HCT116 (cell line): ENCODE measurements at regions not wholly inside any gene's neighbourhood (a gene's known extent, or its start where the extent isn't known, plus 50 kb on each side); places are given as distances from the start of the nearest gene placed in this dataset.

ENCODE experiments used
- ATAC-seq: fragments of 200-7000 bp; cut with Tn5 transposase; 2 replicates; pipeline ENCODE4 v1.9.1; 2020; ENCODE audit warnings: mild to moderate bottlenecking, moderate library complexity
- BruUV-seq: library from RNA; stranded (reverse); fragments of 400-500 nt; replicated peaks from 2 replicates; lab custom pipeline; 2021; lab: Mats Ljungman, UMichigan
- CTCF ChIA-PET: fragments of 300-600 bp; sonication (Branson Sonifier 250); formaldehyde crosslinking; loops from one replicate; lab custom pipeline; 2021; ENCODE audit warnings: antibody characterized with exemption; lab: Charles Lee
- POLR2A ChIA-PET: fragments of 300-600, 350-600 bp; sonication (Branson Sonifier 250); formaldehyde crosslinking; loops from one replicate; lab custom pipeline; 2021; ENCODE audit warnings: antibody characterized with exemption; lab: Charles Lee
- RAD21 ChIA-PET, 2 experiments: fragments of 300-600 bp; sonication (Branson Sonifier 250); formaldehyde crosslinking; loops; one replicate each; lab custom pipeline; 2023; ENCODE audit warnings: low total read pairs in 2 of 2; ENCODE audit not compliant: uncharacterized antibody in 2 of 2, unreplicated experiment in 2 of 2, low non-redundant PET in 1 of 2; lab: Charles Lee
- DNase-seq: peaks from one replicate; pipeline ENCODE4 v3.0.0-alpha.2; 2010; ENCODE audit warnings: low read depth, low spot score
- H2AFZ ChIP-seq: fragments of 200-600 bp; shearing (Covaris generic), sonication (generic); 2 replicates; pipeline ENCODE4 v1.6.1; 2017; ENCODE audit warnings: low read depth, mixed run types, mixed read lengths, antibody characterized with exemption, low read length; ENCODE audit not compliant: poor library complexity, severe bottlenecking
- H3K27ac ChIP-seq: 2 replicates; pipeline ENCODE4 v1.5.1; 2012; ENCODE audit warnings: low read depth, low read length
- H3K27me3 ChIP-seq: fragments of 200-600 bp; sonication (generic); 2 replicates; pipeline ENCODE4 v1.6.1; 2016; ENCODE audit warnings: mixed run types, low read length, mixed read lengths; ENCODE audit not compliant: insufficient read depth
- H3K36me3 ChIP-seq, 2 experiments: fragments of 200-500 bp in 1 of 2; fragments of 200-600 bp in 1 of 2; sonication (Bioruptor generic) in 1 of 2; sonication (generic) in 1 of 2; 2 replicates each; pipeline versions ENCODE4 v1.5.1 to v1.6.1; 2014 to 2016; ENCODE audit warnings: low read length in 2 of 2, inconsistent platforms in 1 of 2, mixed read lengths in 1 of 2, mixed run types in 1 of 2; ENCODE audit not compliant: insufficient read depth in 2 of 2, control insufficient read depth in 1 of 2
- H3K4me1 ChIP-seq, 2 experiments: fragments of 200-600 bp in 1 of 2; sonication (generic) in 1 of 2; 2 replicates each; pipeline versions ENCODE4 v1.5.1 to v1.6.1; 2012 to 2017; ENCODE audit warnings: low read length in 2 of 2, inconsistent platforms in 1 of 2, mild to moderate bottlenecking in 1 of 2, mixed read lengths in 1 of 2, mixed run types in 1 of 2, moderate library complexity in 1 of 2; ENCODE audit not compliant: insufficient read depth in 2 of 2, control insufficient read depth in 1 of 2
- H3K4me2 ChIP-seq: fragments of 200-600 bp; sonication (generic); 2 replicates; pipeline ENCODE4 v1.6.1; 2017; ENCODE audit warnings: mixed run types, low read length, mixed read lengths
- H3K4me3 ChIP-seq, 2 experiments: fragments of 200-600 bp in 1 of 2; sonication (generic) in 1 of 2; replicated peaks in 1 of 2; 2 replicates each; pipeline ENCODE4 v1.5.1; 2011 to 2016; ENCODE audit warnings: low read length in 2 of 2, control low read depth in 1 of 2, low read depth in 1 of 2, mild to moderate bottlenecking in 1 of 2, mixed read lengths in 1 of 2, mixed run types in 1 of 2
- H3K79me2 ChIP-seq: fragments of 200-600 bp; sonication (generic); 2 replicates; pipeline ENCODE4 v1.6.1; 2017; ENCODE audit warnings: mild to moderate bottlenecking, mixed run types, low read length, moderate library complexity, mixed read lengths; ENCODE audit not compliant: insufficient read depth
- H3K9ac ChIP-seq: fragments of 200-600 bp; sonication (generic); 2 replicates; pipeline ENCODE4 v1.6.1; 2016; ENCODE audit warnings: low read length, mixed read lengths
- H3K9me2 ChIP-seq: fragments of 200-600 bp; sonication (generic), shearing (Covaris generic); 2 replicates; pipeline ENCODE4 v1.6.1; 2017; ENCODE audit warnings: mixed run types, mild to moderate bottlenecking, moderate library complexity; ENCODE audit not compliant: insufficient read depth
- H3K9me3 ChIP-seq, 2 experiments: fragments of 200-500 bp in 1 of 2; fragments of 200-600 bp in 1 of 2; sonication (Bioruptor generic) in 1 of 2; sonication (generic) in 1 of 2; 2 replicates each; pipeline ENCODE4 v1.6.1; 2014 to 2017; ENCODE audit warnings: low read length in 2 of 2, mixed read lengths in 2 of 2, inconsistent platforms in 1 of 2, low read depth in 1 of 2, mild to moderate bottlenecking in 1 of 2, mixed run types in 1 of 2, moderate library complexity in 1 of 2; ENCODE audit not compliant: control insufficient read depth in 1 of 2, insufficient read depth in 1 of 2
- H4K20me1 ChIP-seq: fragments of 200-600 bp; sonication (generic), shearing (Covaris generic); 2 replicates; pipeline ENCODE4 v1.6.1; 2017; ENCODE audit warnings: mixed run types, mild to moderate bottlenecking, moderate library complexity; ENCODE audit not compliant: insufficient read depth
- CBX3 ChIP-seq: IDR thresholded peaks from 2 replicates; pipeline ENCODE4 v1.6.1; 2012; ENCODE audit warnings: low read depth
- CEBPB ChIP-seq: IDR thresholded peaks from 2 replicates; pipeline ENCODE4 v1.6.1; 2012; ENCODE audit warnings: low read depth
- EGR1 ChIP-seq: IDR thresholded peaks from 2 replicates; pipeline ENCODE4 v1.6.1; 2012; ENCODE audit warnings: low read depth
- EZH2 ChIP-seq: fragments of 200-600 bp; sonication (generic); IDR thresholded peaks from 2 replicates; pipeline ENCODE4 v1.6.1; 2017; ENCODE audit warnings: antibody characterized with exemption, mixed run types
- EZH2phosphoT487 ChIP-seq: fragments of 200-600 bp; IDR thresholded peaks from 2 replicates; pipeline ENCODE4 v1.6.1; 2018; ENCODE audit warnings: antibody characterized with exemption, borderline replicate concordance
- FOSL1 ChIP-seq: IDR thresholded peaks from 2 replicates; pipeline ENCODE4 v1.6.1; 2012; ENCODE audit warnings: low read depth
- JUND ChIP-seq: IDR thresholded peaks from 2 replicates; pipeline ENCODE4 v1.6.1; 2012
- MAX ChIP-seq: IDR thresholded peaks from 2 replicates; pipeline ENCODE4 v1.6.1; 2012
- POLR2A ChIP-seq: IDR thresholded peaks from 2 replicates; pipeline ENCODE4 v1.7.0; 2011; ENCODE audit warnings: borderline replicate concordance; ENCODE audit not compliant: insufficient read depth, insufficient read length; ENCODE audit errors: extremely low read depth
- POLR2AphosphoS5 ChIP-seq: IDR thresholded peaks from 2 replicates; pipeline ENCODE4 v1.6.1; 2011; ENCODE audit warnings: mild to moderate bottlenecking, low read depth, low read length, moderate library complexity
- RAD21 ChIP-seq: IDR thresholded peaks from 2 replicates; pipeline ENCODE4 v1.6.1; 2012; ENCODE audit warnings: low read depth, mild to moderate bottlenecking
- SIN3A ChIP-seq: IDR thresholded peaks from 2 replicates; pipeline ENCODE4 v1.6.1; 2012; ENCODE audit warnings: low read depth
- SP1 ChIP-seq: IDR thresholded peaks from 2 replicates; pipeline ENCODE4 v1.6.1; 2012; ENCODE audit warnings: low read depth
- SRF ChIP-seq: IDR thresholded peaks from 2 replicates; pipeline ENCODE4 v1.6.1; 2012; ENCODE audit warnings: low read depth
- TCF7L2 ChIP-seq: IDR thresholded peaks from 2 replicates; pipeline ENCODE4 v1.7.0; 2011; ENCODE audit warnings: borderline replicate concordance, inconsistent platforms; ENCODE audit not compliant: insufficient read depth, insufficient read length; ENCODE audit errors: extremely low read depth
- YY1 ChIP-seq: IDR thresholded peaks from 2 replicates; pipeline ENCODE4 v1.6.1; 2011; ENCODE audit warnings: low read length, low read depth, moderate library complexity, mild to moderate bottlenecking; ENCODE audit not compliant: insufficient replicate concordance; ENCODE audit errors: extremely low read depth
- ZFX ChIP-seq: fragments of 450-650 bp; IDR thresholded peaks from 2 replicates; pipeline ENCODE4 v1.6.1; 2017
- ZNF274 ChIP-seq: fragments of 200-500 bp; sonication (Bioruptor generic); IDR thresholded peaks from 2 replicates; pipeline ENCODE4 v1.6.1; 2014; ENCODE audit warnings: mild to moderate bottlenecking, low read depth, low read length, inconsistent platforms
- intact Hi-C: fragments of 100-400 bp; cut with micrococcal nuclease; formaldehyde crosslinking; loops from 2 replicates; pipeline ENCODE4 v1.10.0; 2022
- TF ChIP-seq, protein P1 (sequence below): IDR thresholded peaks from 2 replicates; pipeline ENCODE4 v1.6.1; 2012; ENCODE audit warnings: low read depth
- TF ChIP-seq, protein P2 (sequence below), 3 experiments: fragments of 200-600 bp in 1 of 3; sonication (generic) in 1 of 3; IDR thresholded peaks in 2 of 3; conservative IDR thresholded peaks in 1 of 3; 2 replicates each; pipeline ENCODE4 v1.5.1; 2012 to 2017; ENCODE audit warnings: low read depth in 2 of 3, low read length in 2 of 3, antibody characterized with exemption in 1 of 3, borderline replicate concordance in 1 of 3, control low read depth in 1 of 3, mild to moderate bottlenecking in 1 of 3, mixed read lengths in 1 of 3, mixed run types in 1 of 3, moderate library complexity in 1 of 3; ENCODE audit not compliant: insufficient read depth in 1 of 3

DNA sequence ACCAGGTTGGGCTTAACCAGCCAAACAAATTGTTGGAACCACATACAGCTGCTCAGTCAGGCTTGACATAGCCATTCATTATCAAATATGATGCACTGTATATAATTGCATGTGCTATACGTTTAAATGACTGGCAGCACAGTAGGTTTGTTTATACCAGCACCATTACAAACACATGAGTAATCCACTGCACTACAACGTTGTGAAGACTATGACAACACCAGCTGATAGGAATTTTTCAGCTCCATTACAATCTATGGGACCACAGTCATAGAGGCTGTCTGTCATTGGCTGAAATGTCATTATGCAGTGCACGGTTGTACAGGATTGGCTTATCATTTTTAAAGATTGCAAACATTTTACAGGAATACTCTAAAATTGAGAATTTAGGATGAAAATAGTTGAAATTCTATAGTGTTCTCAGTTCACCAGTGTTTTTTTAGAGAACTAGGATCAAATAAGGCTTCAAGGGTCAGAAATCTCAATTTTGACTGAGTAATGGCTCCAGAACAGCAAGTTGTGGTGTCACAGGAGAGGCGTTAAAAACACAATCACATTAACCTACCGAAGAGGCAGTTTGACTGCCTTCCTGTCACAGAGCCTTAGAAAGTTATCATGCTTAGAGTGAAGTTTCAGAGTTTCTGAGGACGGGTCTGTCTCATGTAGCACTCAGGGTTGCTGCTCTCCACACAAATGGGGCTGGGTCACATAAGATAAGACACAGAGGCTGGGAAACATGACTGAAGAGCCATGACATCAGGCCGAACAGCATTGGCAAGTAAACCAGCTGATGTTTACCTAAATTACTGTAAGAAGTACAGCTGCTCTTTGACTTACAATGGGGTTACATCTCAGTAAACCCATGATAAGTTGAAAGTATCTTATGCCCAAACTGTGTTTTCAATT lies 60.7 kb upstream of the SMLR1 start:
- Histone ChIP-seq H3K27me3 (no peaks in the 10 kb centered on the region), H3K9me3 (no peaks in the 10 kb centered on the region), H3K9ac (no peak overlapping the region), H3K4me1 (no peaks in the 10 kb centered on the region), H3K9me2 (no peaks in the 10 kb centered on the region), H2AFZ (no peak overlapping the region), H3K4me2 (no peak overlapping the region), H3K27ac (no peak overlapping the region), H4K20me1 (no peaks in the 10 kb centered on the region), H3K4me3 (no peak overlapping the region), H3K79me2 (no peaks in the 10 kb centered on the region), H3K36me3 (no peaks in the 10 kb centered on the region)
- ChIA-PET RAD21 (no interaction called here), POLR2A (no interaction called here), CTCF (no interaction called here)
- TF ChIP-seq YY1 = no peak
- no peak for TF ChIP-seq CBX3
- TF ChIP-seq ZNF274 = no peak
- no peak for TF ChIP-seq MAX
- no peak for TF ChIP-seq SIN3A
- no peak for TF ChIP-seq EZH2
- TF ChIP-seq, protein P1, sequence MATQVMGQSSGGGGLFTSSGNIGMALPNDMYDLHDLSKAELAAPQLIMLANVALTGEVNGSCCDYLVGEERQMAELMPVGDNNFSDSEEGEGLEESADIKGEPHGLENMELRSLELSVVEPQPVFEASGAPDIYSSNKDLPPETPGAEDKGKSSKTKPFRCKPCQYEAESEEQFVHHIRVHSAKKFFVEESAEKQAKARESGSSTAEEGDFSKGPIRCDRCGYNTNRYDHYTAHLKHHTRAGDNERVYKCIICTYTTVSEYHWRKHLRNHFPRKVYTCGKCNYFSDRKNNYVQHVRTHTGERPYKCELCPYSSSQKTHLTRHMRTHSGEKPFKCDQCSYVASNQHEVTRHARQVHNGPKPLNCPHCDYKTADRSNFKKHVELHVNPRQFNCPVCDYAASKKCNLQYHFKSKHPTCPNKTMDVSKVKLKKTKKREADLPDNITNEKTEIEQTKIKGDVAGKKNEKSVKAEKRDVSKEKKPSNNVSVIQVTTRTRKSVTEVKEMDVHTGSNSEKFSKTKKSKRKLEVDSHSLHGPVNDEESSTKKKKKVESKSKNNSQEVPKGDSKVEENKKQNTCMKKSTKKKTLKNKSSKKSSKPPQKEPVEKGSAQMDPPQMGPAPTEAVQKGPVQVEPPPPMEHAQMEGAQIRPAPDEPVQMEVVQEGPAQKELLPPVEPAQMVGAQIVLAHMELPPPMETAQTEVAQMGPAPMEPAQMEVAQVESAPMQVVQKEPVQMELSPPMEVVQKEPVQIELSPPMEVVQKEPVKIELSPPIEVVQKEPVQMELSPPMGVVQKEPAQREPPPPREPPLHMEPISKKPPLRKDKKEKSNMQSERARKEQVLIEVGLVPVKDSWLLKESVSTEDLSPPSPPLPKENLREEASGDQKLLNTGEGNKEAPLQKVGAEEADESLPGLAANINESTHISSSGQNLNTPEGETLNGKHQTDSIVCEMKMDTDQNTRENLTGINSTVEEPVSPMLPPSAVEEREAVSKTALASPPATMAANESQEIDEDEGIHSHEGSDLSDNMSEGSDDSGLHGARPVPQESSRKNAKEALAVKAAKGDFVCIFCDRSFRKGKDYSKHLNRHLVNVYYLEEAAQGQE = no peak
- TF ChIP-seq CEBPB = no peak
- no peak for TF ChIP-seq TCF7L2
- TF ChIP-seq, protein P2, sequence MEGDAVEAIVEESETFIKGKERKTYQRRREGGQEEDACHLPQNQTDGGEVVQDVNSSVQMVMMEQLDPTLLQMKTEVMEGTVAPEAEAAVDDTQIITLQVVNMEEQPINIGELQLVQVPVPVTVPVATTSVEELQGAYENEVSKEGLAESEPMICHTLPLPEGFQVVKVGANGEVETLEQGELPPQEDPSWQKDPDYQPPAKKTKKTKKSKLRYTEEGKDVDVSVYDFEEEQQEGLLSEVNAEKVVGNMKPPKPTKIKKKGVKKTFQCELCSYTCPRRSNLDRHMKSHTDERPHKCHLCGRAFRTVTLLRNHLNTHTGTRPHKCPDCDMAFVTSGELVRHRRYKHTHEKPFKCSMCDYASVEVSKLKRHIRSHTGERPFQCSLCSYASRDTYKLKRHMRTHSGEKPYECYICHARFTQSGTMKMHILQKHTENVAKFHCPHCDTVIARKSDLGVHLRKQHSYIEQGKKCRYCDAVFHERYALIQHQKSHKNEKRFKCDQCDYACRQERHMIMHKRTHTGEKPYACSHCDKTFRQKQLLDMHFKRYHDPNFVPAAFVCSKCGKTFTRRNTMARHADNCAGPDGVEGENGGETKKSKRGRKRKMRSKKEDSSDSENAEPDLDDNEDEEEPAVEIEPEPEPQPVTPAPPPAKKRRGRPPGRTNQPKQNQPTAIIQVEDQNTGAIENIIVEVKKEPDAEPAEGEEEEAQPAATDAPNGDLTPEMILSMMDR (IDR thresholded peaks at IDR 0.05 in 2 of 3, conservative IDR thresholded peaks at IDR 0.05 in 1 of 3; ENCODE audit: borderline replicate concordance in 1 of 3, insufficient read depth in 1 of 3, low read depth in 2 of 3, low read length in 2 of 3) = no peak
- TF ChIP-seq EGR1 = no peak
- TF ChIP-seq ZFX = no peak
- no peak for TF ChIP-seq FOSL1
- no peak for TF ChIP-seq POLR2AphosphoS5
- TF ChIP-seq RAD21 = no peak
- no peak for TF ChIP-seq EZH2phosphoT487
- no peak for TF ChIP-seq SRF
- no peak for TF ChIP-seq JUND
- TF ChIP-seq SP1 = no peak
- no peak for TF ChIP-seq POLR2A
- ATAC-seq = no peak
- intact Hi-C loops = no loop called here
- DNase-seq = no peak
- BruUV-seq = no TSS peak
